ENCODE measurements at regions not wholly inside any gene's neighbourhood (a gene's known extent, or its start where the extent isn't known, plus 50 kb on each side); places are given as distances from the start of the nearest gene placed in this dataset.

DNA sequence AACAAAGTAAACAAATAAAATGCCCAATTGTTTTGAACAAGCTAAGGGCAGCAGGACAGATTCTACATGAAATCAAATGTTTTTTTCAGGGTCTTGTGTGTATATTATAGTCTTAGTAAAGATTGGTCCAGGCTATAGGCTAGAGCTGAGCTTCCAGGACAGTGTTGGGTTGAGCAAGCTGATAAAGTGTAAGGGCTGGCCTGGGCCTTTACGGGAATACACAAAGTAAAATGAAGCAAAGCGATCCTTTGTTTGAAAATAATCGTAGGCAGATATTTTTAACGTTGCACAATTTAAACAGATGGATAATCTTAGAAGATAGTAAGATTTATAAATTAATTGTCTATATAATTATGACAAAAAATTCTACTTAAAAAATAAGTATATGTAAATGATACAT is 1204.6 kb downstream of the OTOL1 start:
- DNase-seq (ENCODE audit: extremely low read depth in 1 of 4, low spot score in 3 of 4) (no peak), FAIRE-seq (no peak), ATAC-seq (no peak)
- in situ Hi-C loops (cut with MboI) (no loop called here), intact Hi-C loops (cut with micrococcal nuclease) (no loop called here)
- CTCF ChIA-PET (ENCODE audit: low intra/inter-chr PET ratio) = no interaction called here
- H3K9ac ChIP-seq (ENCODE audit: insufficient read depth in 1 of 2, low read depth in 2 of 2, low read length in 2 of 2) = no peak overlapping the region
- H3K27ac ChIP-seq (ENCODE audit: extremely low read depth, low read depth, low read length) = no peak overlapping the region
- H3K79me2 ChIP-seq (ENCODE audit: control insufficient read depth, insufficient read depth, low read length) = no peaks in the 10 kb centered on the region
- H3K4me3 ChIP-seq = no peak overlapping the region
- TF ChIP-seq HCFC1 (IDR thresholded peaks at IDR 0.05; ENCODE audit: low read depth, low read length) = no peak
- TF ChIP-seq KLF16 (IDR thresholded peaks at IDR 0.05) = no peak
- TF ChIP-seq, protein P1, sequence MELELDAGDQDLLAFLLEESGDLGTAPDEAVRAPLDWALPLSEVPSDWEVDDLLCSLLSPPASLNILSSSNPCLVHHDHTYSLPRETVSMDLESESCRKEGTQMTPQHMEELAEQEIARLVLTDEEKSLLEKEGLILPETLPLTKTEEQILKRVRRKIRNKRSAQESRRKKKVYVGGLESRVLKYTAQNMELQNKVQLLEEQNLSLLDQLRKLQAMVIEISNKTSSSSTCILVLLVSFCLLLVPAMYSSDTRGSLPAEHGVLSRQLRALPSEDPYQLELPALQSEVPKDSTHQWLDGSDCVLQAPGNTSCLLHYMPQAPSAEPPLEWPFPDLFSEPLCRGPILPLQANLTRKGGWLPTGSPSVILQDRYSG (tag; conservative IDR thresholded peaks at IDR 0.05; ENCODE audit: low read depth) = no peak
- TF ChIP-seq, protein P2, sequence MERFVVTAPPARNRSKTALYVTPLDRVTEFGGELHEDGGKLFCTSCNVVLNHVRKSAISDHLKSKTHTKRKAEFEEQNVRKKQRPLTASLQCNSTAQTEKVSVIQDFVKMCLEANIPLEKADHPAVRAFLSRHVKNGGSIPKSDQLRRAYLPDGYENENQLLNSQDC (CRISPR knock-in tag; IDR thresholded peaks at IDR 0.05) = no peak
- TF ChIP-seq ZNF23 (CRISPR knock-in tag; IDR thresholded peaks at IDR 0.05) = no peak
- no peak for TF ChIP-seq TCFL5 (CRISPR knock-in tag; conservative IDR thresholded peaks at IDR 0.05)
- TF ChIP-seq ZNF184 (CRISPR knock-in tag; IDR thresholded peaks at IDR 0.05) = no peak
- TF ChIP-seq, protein P3, sequence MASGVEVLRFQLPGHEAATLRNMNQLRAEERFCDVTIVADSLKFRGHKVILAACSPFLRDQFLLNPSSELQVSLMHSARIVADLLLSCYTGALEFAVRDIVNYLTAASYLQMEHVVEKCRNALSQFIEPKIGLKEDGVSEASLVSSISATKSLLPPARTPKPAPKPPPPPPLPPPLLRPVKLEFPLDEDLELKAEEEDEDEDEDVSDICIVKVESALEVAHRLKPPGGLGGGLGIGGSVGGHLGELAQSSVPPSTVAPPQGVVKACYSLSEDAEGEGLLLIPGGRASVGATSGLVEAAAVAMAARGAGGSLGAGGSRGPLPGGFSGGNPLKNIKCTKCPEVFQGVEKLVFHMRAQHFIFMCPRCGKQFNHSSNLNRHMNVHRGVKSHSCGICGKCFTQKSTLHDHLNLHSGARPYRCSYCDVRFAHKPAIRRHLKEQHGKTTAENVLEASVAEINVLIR (CRISPR knock-in tag; IDR thresholded peaks at IDR 0.05) = no peak
- TF ChIP-seq, protein P4, sequence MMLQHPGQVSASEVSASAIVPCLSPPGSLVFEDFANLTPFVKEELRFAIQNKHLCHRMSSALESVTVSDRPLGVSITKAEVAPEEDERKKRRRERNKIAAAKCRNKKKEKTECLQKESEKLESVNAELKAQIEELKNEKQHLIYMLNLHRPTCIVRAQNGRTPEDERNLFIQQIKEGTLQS (IDR thresholded peaks at IDR 0.05) = no peak
- TF ChIP-seq, protein P4 (CRISPR knock-in tag; conservative IDR thresholded peaks at IDR 0.05) = no peak
- TF ChIP-seq, protein P5, sequence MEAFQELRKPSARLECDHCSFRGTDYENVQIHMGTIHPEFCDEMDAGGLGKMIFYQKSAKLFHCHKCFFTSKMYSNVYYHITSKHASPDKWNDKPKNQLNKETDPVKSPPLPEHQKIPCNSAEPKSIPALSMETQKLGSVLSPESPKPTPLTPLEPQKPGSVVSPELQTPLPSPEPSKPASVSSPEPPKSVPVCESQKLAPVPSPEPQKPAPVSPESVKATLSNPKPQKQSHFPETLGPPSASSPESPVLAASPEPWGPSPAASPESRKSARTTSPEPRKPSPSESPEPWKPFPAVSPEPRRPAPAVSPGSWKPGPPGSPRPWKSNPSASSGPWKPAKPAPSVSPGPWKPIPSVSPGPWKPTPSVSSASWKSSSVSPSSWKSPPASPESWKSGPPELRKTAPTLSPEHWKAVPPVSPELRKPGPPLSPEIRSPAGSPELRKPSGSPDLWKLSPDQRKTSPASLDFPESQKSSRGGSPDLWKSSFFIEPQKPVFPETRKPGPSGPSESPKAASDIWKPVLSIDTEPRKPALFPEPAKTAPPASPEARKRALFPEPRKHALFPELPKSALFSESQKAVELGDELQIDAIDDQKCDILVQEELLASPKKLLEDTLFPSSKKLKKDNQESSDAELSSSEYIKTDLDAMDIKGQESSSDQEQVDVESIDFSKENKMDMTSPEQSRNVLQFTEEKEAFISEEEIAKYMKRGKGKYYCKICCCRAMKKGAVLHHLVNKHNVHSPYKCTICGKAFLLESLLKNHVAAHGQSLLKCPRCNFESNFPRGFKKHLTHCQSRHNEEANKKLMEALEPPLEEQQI (IDR thresholded peaks at IDR 0.05) = no peak
- TF ChIP-seq HLTF (IDR thresholded peaks at IDR 0.05) = no peak
- no peak for TF ChIP-seq ZNF75A (CRISPR knock-in tag; IDR thresholded peaks at IDR 0.05)
- no peak for TF ChIP-seq ASH1L (IDR thresholded peaks at IDR 0.05; ENCODE audit: borderline replicate concordance, low read depth, partially characterized antibody)
- no peak for TF ChIP-seq NFE2 (IDR thresholded peaks at IDR 0.05; ENCODE audit: low read depth)
- TF ChIP-seq ZC3H8 (IDR thresholded peaks at IDR 0.05) = no peak
- TF ChIP-seq RBFOX2 (IDR thresholded peaks at IDR 0.05; ENCODE audit: low read depth, low read length) = no peak
- TF ChIP-seq MCM7 (IDR thresholded peaks at IDR 0.05) = no peak
- no peaks in the 10 kb centered on the region for H3K4me1 ChIP-seq (replicated peaks in 1 of 2; ENCODE audit: control insufficient read depth in 2 of 2, insufficient read depth in 2 of 2, low read length in 2 of 2)
- H2AFZ ChIP-seq (ENCODE audit: low read depth, low read length) = no peak overlapping the region
- no peaks in the 10 kb centered on the region for H3K27me3 ChIP-seq (ENCODE audit: control insufficient read depth in 2 of 2, insufficient read depth in 2 of 2, low read length in 2 of 2)
- H4K20me1 ChIP-seq (replicated peaks; ENCODE audit: control insufficient read depth, insufficient read depth, low read length) = no peaks in the 10 kb centered on the region
- no peak overlapping the region for H3K4me2 ChIP-seq (ENCODE audit: insufficient read depth, low read length)
- H3K9me1 ChIP-seq (ENCODE audit: control insufficient read depth, insufficient read depth, low read length) = no peaks in the 10 kb centered on the region
- POLR2A ChIA-PET = no interaction called here
- H3K36me3 ChIP-seq (ENCODE audit: control insufficient read depth, insufficient read depth, low read length) = no peaks in the 10 kb centered on the region
- no TSS peak for BruUV-seq (replicated peaks)
- no peaks in the 10 kb centered on the region for H3K9me3 ChIP-seq (replicated peaks; ENCODE audit: control insufficient read depth, insufficient read depth, low read depth, low read length)
- whole genome bisulfite sequencing (ENCODE audit: insufficient coverage, low coverage, missing lambda C conversion rate) = 0% methylated on average over 4 of the region's 4 CpGs
